CD1c-positive myeloid dendritic cell (primary cell): ENCODE measurements at regions not wholly inside any gene's neighbourhood (a gene's known extent, or its start where the extent isn't known, plus 50 kb on each side); places are given as distances from the start of the nearest gene placed in this dataset.
"Not testable (repeated sequence)": the region's sequence is repeated elsewhere in the genome, so short reads cannot be mapped to it uniquely, and the experiment has no call there.

Experiments used
- DNase-seq: peaks from one replicate; pipeline ENCODE4 v3.0.0-alpha.2; 2016; ENCODE audit errors: extremely low spot score

- DNase-seq, result no peak
Observed at GRCh38 chr14:101080922-101081593, 177.5 kb upstream of the RTL1 start.

DNA sequence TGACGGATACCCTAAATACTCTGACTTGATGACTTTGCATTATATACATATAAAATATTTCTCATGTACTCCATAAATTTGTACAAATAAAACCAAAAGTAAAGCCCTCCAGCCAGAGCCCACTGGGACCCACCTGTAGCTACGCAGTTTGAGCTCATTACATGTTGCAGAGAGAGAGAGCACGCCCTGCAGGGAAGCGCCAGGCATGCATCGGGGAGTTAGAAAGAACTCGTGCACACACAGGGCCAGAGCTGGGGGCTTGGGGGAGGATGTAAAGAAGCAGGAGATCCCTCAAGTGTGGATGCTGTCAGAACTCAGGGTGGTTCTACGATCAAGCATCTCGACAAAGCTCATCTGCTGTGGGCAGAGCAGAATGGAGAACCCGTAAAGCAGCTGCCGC lies 178.5 kb upstream of the RTL1 start:
- no peak for DNase-seq

DNA sequence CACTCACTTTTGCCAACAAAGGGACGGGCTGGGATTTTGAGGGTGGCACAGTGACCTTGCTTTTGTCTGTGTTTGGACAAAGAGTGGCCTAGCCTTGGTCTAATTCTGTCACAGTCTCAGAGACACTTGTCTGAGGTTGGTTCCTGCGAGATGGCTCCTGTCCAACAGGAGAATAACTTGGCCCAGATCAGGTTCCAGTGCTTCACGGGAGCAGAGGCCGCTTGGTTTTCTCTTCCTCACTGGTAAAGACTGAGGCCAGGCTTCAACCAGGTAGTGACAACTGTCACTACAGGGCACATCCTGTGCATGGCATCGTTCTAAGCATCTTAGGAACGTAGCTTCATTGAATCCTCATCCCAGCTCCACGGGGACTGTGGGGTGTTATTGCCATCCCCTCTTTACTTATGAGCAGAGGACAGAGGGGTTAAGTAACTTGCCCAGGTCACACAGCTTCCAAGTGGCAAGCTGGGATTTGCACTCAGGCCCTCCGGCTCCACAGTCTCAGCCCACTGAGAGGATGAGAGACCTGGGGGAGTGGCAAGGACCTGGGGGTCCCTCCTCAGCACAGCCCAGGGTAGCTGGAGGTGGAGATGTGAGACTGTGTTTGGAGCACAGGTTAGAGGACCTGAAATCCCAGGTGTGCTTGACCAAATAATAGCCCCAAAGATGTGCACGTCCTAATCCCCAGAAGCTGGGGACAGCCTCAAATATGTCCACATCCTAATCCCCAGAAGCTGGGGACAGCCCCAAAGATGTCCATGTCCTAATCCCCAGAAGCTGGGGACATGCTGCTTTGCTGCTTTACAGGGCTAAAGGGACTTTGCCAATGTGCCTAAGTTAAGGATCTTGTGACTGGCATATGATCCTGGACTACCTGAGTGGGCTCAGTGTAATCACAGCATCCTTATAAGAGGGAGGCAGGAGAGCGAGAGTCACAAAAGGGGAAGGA lies 179.2 kb upstream of the RTL1 start:
- no peak for DNase-seq

DNA sequence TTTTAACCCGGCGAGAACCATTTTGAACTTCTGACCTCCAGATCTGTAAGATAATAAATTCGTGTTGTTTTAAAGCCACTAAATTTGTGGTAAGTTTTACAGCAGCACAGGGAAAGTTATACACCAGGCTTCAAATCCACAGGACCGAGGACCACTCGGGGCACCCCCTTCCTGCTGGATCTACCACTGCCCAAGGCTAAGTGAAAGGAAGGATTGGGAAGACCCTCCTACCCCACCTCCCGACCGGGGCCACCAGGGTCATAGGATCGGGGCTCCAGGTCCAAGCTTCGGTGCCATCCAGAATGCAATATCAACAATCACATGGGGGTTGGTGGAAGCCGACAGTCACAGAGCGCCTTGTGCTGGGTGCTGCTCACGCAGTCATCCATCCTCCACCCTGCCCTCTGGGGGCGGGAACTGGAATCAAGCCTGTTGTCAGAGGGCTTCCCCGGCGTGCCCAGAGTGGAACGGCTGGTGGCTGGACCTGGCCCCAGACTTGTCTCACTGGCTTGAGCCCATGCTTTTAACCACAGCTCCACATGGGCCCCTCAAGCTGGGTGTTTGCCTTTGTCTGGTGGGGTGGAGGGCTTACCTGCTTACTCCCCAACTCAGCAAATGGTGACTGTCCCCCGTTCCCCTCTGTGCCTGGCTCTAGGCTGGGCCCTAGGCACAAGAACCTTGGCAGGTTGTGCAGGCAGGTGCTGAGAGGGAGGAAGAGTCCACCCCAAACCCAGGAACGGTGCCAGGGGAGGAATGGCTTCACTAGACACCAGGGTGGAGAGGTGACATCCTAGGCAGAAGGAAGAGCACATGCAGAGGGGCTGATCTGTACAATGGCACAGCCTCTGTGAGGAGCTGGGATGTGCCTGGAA lies 180.3 kb upstream of the RTL1 start:
- DNase-seq, result no peak

- no peak for DNase-seq
Observed at GRCh38 chr14:101084436-101084826, 180.9 kb upstream of the RTL1 start.

GRCh38 chr14:101086926-101087325 lies 183.4 kb upstream of the RTL1 start:
- DNase-seq, result no peak

GRCh38 chr14:101087614-101088394 lies 184.3 kb upstream of the RTL1 start:
- DNase-seq, result no peak

GRCh38 chr14:101088395-101088667 lies 184.8 kb upstream of the RTL1 start:
- no peak for DNase-seq

GRCh38 chr14:101088714-101089113 lies 185.2 kb upstream of the RTL1 start:
- DNase-seq, result no peak

- not testable (repeated sequence) for DNase-seq
Observed at GRCh38 chr14:101090478-101090877, 187.0 kb upstream of the RTL1 start.

DNA sequence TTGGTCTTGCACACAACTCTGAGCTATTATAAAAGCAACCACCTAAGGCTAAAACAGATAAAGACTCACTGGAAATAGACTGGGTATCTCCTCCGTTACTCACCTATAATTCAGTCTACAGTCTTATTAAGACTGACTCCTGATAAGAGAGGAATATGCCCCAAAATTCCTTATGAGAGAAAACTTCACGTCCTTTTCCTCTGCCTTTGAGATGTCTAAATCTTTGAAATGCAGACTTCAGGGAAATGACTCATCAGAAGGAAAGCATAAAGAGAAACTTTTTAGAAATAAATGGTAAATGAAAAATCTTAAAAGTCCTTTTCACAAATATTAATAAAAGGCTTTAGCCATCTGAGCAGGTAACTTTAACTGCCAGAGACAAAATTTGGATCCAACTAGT lies 187.5 kb upstream of the RTL1 start:
- DNase-seq, result no peak

DNA sequence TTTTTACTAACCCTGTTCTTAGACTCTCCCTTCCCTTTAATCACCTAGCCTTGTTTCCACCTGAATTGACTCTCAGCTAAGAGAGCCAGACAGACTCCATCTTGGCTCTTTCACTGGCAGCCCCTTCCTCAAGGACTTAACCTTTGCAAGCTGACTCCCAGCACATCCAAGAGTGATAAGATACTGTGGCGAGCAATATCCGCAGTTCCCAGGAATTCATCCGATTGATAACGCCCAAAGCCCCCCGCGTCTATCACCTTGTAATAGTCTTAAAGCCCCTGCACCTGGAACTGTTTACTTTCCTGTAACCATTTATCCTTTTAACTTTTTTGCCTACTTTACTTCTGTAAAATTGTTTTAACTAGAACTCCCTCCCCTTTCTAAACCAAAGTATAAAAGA lies 191.4 kb upstream of the RTL1 start:
- not testable (repeated sequence) for DNase-seq

GRCh38 chr14:101096551-101096950 lies 193.0 kb upstream of the RTL1 start:
- DNase-seq, result no peak

GRCh38 chr14:101097109-101097793 lies 193.7 kb upstream of the RTL1 start:
- DNase-seq, result no peak

DNA sequence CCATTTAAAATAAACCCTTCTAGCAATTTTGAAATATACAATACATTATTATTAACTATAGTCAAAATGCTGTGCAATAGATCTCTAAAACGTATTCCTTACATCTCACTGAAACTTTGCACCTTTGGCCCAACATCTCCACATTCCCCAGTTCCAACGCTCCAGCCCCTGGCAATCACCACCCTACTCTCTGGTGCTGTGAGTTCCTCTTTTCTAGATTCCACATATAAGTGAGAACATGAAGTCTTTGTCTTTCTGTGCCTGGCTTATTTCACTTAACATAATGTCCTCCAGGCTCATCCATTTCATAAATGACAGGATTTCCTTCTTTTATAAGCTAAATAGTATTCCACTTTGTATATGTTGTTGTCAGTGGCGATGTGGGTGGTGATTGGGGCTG lies 194.7 kb upstream of the RTL1 start:
- DNase-seq, result no peak

- DNase-seq, result no peak
Observed at GRCh38 chr14:101098641-101099040, 195.1 kb upstream of the RTL1 start.

GRCh38 chr14:101101456-101102056 lies 198.0 kb upstream of the RTL1 start:
- no peak for DNase-seq

- DNase-seq, result no peak
Observed at GRCh38 chr14:101102875-101103274, 199.4 kb upstream of the RTL1 start.

GRCh38 chr14:101103321-101103901 lies 199.9 kb upstream of the RTL1 start:
- DNase-seq, result no peak

DNA sequence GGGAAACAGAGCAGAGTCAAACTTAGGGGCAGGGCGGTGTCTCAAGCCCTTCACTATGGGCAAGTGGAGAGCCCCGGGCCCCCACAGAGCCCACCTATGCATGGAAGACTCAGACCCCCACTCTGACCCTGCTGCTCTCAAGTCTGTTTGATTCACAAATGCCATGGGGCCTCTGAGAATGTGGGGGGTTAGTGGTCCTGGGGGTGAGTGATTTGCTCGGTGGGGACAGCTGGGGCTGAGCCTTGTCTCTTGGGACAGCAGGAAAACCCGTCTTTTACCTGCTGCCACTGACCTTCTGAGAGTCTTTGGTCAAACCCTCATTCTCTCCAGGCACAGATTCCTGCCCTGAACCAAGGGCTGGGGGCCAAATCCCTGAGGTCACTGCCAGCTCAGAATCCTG lies 201.0 kb upstream of the RTL1 start:
- DNase-seq, result no peak
